ENCODE measurements at regions not wholly inside any gene's neighbourhood (a gene's known extent, or its start where the extent isn't known, plus 50 kb on each side); places are given as distances from the start of the nearest gene placed in this dataset.

DNA sequence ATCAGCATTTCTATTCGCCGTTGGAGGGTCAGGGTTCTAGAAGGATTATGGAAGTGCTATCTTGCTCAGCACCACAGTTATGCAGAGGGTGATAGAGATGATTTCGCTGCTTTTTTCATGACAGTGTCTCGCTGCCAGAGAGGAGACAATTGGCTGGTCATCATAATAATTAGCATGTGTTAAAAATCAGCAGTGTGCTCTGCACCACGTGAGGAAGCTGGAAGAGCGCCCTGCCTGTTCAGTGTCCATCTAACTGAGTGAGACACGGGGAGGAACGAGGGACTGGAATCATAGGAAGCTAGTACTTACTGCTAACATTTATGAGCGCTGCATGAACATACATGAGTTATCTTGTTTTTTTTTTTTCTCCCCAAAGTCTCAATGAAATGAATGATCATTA, 116.2 kb upstream of the PLAAT1 start:
- TF ChIP-seq, protein P1, sequence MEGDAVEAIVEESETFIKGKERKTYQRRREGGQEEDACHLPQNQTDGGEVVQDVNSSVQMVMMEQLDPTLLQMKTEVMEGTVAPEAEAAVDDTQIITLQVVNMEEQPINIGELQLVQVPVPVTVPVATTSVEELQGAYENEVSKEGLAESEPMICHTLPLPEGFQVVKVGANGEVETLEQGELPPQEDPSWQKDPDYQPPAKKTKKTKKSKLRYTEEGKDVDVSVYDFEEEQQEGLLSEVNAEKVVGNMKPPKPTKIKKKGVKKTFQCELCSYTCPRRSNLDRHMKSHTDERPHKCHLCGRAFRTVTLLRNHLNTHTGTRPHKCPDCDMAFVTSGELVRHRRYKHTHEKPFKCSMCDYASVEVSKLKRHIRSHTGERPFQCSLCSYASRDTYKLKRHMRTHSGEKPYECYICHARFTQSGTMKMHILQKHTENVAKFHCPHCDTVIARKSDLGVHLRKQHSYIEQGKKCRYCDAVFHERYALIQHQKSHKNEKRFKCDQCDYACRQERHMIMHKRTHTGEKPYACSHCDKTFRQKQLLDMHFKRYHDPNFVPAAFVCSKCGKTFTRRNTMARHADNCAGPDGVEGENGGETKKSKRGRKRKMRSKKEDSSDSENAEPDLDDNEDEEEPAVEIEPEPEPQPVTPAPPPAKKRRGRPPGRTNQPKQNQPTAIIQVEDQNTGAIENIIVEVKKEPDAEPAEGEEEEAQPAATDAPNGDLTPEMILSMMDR (IDR thresholded peaks at IDR 0.05; ENCODE audit: low read depth, low read length), result no peak
- TF ChIP-seq EZH2phosphoT487 (IDR thresholded peaks at IDR 0.05; ENCODE audit: low read depth), result no peak
